ENCODE measurements at regions not wholly inside any gene's neighbourhood (a gene's known extent, or its start where the extent isn't known, plus 50 kb on each side); places are given as distances from the start of the nearest gene placed in this dataset.

GRCh38 chr3:112693186-112693585 lies 52.2 kb upstream of the CCDC80 start:
- no peak overlapping the region for H3K27ac ChIP-seq
- peaks cover 0 to 8% (median 0%) of the 10 kb centered on the region in 11 donors for H3K9me3 ChIP-seq
- DNase-seq (no peak), ATAC-seq (no peak)
- no peak overlapping the region for H3K4me3 ChIP-seq
- TF ChIP-seq, protein P1, sequence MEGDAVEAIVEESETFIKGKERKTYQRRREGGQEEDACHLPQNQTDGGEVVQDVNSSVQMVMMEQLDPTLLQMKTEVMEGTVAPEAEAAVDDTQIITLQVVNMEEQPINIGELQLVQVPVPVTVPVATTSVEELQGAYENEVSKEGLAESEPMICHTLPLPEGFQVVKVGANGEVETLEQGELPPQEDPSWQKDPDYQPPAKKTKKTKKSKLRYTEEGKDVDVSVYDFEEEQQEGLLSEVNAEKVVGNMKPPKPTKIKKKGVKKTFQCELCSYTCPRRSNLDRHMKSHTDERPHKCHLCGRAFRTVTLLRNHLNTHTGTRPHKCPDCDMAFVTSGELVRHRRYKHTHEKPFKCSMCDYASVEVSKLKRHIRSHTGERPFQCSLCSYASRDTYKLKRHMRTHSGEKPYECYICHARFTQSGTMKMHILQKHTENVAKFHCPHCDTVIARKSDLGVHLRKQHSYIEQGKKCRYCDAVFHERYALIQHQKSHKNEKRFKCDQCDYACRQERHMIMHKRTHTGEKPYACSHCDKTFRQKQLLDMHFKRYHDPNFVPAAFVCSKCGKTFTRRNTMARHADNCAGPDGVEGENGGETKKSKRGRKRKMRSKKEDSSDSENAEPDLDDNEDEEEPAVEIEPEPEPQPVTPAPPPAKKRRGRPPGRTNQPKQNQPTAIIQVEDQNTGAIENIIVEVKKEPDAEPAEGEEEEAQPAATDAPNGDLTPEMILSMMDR (IDR thresholded peaks at IDR 0.05) = no peak
- H3K27me3 ChIP-seq = no peaks in the 10 kb centered on the region
- intact Hi-C loops (cut with DNase I) = no loop called here
- 91 to 98% methylated on average over 4 of the region's 4 CpGs for WGBS, 2 donors
- H3K4me1 ChIP-seq = no peaks in the 10 kb centered on the region
- H3K36me3 ChIP-seq = no peaks in the 10 kb centered on the region
